HT1080 (cell line): ENCODE measurements at regions not wholly inside any gene's neighbourhood (a gene's known extent, or its start where the extent isn't known, plus 50 kb on each side); places are given as distances from the start of the nearest gene placed in this dataset.
"Not testable (repeated sequence)": the region's sequence is repeated elsewhere in the genome, so short reads cannot be mapped to it uniquely, and the experiment has no call there.

Source experiments
- DNase-seq: peaks from one replicate; pipeline ENCODE4 v3.0.0-alpha.2; 2015; ENCODE audit warnings: low read depth

DNA sequence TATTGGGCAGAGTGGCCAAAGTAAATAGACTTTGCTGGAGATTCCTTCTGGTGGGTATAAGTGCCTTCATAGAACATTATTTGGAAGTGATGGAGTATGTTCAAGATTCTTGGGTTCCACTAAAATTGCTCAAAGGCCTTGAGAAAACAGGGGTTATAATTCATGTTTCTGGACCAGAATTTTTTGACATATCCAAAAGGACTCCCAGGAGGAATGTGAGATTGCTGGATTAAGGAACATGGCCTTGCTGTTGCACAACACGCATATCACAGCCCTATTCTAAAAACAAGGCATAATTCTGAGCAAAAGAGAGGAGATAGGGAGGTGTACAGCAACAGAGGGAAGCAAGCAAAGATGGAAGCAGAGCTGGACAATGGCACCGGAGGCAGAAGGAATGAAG lies 111.7 kb upstream of the TNP1 start:
- DNase-seq, result no peak

DNA sequence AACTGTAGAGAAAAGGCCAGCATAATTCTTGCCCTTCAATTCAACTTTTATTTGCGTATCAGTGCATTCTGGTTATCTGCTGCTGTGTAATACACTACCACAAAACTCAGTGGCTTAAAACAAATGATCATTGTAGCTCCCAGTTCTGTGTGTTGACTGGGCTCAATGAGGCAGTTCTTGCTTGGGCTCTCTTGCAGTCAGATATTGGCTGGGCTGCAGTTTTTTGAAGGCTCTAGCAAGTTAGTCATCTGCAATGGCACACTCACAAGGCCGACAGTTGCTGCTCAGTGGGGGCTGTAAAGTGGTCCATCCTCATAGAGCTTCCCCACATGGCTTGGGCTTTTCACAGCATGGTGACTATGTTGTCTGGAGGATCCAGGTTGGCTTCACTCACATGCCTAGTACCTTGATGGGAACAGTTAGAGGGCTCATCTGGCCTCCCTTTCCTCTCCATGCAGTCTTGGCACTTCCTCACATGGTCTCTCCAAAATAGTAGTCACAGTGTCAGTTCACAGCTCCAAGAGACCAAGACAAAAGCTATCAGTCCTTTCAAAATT lies 110.6 kb upstream of the TNP1 start:
- DNase-seq, result no peak

DNA sequence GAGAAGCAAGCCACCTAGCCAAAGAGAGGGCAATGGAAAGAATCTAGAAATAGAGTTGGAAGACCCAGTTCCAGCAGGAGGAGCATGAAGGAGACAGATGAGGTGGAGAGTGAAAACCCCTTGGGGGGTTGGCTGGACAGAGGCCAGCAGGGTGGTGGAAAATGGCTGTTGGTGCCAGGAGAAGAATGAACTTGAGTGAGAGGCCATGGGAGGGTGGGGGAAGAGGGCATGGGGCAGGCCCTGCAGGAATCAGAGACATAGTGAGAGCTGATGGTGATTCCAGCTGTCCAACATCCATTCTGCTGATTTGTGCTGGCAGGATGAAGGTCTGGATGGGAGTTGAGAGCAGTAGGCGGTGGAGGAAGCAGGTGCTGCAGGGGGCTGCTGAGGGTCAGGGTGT lies 108.0 kb upstream of the TNP1 start:
- no peak for DNase-seq

DNA sequence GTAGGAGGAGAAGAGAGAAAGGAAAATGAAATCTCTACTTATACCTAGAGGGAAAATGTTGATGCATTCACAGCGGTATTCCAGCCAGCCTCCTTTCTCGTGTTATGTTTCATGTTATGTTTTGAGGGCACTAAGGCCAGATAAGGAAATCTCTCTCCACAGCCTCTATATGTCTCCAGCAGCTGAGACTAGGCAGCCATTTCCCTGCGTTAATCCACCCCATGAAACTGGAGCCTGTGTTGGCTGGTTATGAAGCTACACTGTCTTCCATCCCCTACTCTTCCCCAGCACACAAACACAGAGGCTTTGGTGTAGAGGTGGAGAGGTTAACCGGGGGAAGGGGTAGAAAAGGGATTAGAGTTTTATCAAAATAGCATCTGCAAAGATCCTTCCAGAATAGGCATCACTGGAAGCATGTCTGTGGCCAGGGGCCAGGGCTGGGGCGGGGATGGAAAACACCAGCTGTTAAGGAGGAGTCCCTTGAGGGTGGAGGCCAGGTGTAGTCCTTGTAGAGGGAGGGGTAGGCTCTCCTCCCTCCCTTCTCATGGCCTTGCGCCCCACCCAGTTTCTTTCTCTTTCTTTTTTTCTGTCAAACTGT lies 100.9 kb upstream of the TNP1 start:
- no peak for DNase-seq

DNA sequence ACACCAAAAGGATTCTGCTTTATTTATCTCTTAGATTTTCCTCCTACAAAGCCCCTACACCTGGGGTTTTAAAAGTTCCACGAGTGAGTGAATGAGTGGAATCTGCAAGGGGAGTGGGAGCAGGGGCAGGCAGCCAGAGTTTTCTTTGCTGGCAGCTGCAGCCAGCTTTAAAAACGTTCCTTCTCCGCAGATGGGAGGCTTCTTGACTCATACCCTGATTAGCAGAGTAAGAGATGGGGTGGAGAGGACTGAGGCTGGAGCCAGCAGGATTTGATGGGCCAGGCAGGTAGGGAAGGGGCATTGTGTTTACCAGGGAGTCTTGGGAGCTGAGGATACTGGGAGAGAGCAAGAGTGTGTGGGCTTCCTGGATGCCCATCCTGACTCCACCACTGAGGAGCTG lies 99.6 kb upstream of the TNP1 start:
- DNase-seq, result no peak

DNA sequence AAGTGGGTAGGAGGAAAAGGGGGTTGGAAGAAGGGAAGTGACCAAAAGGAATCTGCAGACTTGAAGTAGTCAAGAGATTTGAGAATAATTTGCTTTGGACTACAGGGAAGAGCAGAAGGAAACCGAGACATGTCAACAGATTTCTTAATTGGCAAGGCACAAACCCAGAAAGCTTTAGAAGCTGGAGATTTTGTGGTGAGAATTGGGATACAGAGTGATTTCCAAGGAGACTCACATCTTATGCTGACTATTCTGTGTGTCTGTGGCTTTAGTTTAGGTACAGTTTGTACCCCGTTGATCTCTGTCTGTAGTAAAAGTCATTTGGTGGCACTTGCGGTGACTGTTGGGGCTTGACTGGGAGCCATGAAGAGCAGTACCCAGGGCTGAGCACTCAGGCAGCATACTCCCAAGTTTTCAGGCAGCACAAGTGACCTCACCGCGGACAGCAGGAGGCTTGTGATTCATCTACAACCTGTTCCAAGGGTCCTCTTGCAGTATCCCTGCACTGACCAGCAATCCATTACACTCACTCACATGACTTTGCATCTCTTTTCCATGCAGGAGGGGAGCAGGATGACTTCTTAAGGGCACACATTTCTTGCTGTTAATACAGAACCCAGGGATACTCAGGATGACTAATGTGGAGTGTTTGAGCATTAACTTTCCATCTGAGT lies 97.1 kb upstream of the TNP1 start:
- peak; percentile 77 for DNase-seq

DNA sequence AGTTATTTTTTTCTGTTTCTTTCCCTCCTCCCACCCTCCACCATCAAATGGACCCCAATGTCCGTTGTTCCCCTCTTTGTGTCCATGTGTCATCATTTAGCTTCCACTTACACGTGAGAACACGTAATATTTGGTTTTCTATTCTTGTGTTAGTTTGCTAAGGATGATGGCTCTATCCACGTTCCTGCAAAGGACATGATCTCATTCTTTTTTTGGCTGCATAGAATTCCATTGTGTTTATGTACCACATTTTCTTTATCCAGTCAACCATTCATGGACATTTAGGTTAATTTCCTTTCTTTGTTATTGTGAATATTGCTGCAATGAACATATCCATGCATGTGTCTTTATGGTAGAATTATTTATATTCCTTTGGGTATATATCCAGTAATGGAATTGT lies 91.3 kb upstream of the TNP1 start:
- DNase-seq, result no peak

DNA sequence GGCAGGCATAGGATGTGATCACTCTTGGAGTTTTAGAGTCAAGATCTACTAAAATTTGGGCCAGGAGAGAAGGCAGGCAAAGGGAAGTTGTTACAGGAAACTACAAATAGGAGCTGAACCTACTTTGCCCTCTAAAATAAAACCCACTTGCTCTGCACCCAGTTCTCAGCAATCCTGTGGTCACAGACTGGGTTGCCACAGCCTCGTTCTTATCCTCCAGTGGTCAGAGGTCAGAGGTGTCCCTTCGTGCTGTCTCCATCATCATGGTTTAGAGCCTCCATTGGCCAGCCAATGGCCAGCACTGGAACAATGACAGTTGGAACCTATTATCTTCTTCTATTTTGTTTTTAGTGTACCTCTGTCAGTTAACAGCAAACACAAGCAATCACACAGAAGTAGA lies 90.7 kb upstream of the TNP1 start:
- DNase-seq, result no peak

DNA sequence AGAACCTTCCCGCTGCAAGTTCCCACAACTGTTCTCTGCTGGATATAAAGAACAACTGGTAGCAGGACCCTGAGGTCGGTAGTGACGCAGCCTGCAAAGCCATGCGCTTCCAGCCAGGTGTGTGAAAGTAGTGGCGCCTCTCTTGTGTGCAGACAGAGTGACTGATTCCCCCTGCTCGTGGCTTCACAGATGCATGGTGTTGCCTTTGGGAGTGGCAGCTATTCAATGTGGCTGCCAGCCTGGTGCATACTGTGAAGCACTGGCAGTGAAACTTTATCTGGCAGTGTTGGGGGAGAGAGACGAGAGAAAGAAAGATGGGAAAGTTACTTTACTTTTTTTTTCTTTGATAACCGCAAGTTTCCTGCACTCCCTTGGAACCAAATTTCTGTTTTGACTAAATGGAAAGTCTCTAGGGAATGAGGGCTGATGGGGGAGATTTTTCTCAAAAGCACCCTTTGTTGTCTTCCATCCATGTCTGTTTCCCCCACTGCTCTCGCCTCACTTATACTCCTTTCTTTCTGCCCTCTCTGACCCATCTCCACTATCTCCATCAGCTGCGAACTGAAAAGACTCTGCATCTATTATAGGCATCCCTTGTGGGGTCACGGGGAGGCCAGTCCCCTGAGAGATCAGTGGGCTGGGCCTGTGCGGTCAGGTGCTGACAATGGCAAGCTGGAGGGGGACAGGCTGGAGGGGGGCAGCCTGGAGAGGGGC lies 90.0 kb upstream of the TNP1 start:
- peak; percentile 28 for DNase-seq

DNA sequence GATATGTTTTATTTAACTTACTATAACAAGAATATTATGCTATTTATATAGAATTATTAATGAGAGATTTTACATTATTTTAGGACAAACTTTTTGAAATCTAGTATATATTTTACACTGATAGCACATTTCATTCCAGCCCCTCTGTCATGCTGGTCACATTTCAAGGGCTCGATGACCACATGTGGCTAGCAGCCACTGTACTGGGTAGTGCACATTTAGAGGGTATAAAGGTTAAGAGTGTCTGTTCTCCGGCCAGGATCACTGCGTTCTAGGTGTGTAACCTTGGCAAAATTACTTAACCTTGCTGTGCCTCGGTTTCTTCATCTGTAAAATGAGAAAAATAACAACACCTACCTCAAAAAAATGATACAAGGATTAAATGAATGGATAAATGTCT lies 87.2 kb upstream of the TNP1 start:
- no peak for DNase-seq

DNA sequence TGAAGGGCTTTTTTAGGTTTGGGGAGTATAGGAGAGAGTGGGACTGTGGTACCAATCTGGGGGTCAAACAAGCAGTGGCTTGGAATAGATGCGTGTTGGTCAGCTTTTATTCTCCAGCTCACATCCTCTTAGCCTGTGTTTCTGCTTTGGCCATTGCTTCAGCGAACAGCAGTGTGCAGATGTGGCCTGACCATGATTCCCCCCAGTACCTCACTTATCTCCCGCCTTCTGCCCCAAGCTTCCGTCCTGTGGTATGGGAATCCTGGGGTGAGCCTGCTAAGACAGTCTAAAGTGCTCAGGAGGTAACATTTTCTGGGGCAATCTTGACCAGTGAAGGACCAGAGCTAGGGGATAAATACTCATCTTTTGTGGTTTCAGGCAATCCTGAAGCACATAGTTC lies 84.9 kb upstream of the TNP1 start:
- DNase-seq, result no peak

DNA sequence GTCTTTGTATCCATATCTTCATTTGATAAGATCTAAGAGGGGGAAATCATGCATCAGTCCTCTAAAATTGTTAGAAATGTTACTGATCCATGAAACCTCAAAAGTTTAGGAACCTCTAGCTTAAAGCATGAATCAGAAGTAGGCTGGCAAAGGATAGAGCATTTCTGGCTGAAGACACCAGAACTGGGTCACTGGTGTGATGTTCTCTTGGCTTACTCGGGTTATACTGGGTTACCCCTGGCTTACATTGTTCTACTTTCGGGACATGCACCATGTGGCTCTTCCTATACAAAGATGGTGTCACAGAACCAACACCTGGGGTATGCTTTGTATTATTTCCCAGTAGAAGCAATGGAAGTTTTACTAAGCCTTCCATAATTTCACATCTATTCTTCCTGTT lies 83.2 kb upstream of the TNP1 start:
- DNase-seq, result no peak

DNA sequence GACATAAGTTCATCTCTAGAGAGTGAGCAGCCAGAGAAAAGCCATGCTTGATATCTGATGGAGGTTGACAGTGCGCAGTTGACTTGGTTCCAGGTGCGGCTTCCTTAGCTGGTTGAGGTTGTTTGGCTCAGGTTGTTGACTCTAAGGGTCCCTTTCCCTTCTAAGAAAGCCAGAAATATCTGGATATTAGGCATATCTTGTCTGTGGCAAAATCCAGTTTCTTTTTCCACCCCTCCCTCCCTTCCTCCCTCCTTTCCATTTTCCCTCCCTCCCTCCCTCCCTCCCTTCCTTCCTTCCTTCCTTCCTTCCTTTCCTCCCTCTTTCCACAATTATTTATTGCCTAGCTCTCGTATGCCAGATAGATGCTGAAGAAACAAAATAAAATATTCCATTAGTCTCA lies 82.6 kb upstream of the TNP1 start:
- DNase-seq, result no peak

DNA sequence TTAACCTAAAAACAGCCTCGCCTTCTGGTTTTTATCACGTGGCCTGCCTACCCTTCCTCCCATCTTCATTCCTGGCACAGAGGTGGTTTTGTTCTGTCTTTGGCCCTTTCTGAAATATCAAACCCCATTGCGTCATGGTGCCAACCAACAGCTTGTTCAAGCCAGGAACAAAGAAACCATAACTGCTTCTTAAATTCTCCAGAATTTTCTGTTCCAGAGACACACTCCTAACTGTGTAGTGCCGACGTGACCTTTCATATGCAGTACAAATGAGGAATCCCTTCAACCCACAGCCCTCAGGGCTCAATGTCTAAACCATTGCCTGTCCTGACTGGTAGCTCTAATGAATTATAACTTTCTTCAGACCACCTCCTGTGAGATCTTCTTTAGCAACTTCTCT lies 82.2 kb upstream of the TNP1 start:
- no peak for DNase-seq

DNA sequence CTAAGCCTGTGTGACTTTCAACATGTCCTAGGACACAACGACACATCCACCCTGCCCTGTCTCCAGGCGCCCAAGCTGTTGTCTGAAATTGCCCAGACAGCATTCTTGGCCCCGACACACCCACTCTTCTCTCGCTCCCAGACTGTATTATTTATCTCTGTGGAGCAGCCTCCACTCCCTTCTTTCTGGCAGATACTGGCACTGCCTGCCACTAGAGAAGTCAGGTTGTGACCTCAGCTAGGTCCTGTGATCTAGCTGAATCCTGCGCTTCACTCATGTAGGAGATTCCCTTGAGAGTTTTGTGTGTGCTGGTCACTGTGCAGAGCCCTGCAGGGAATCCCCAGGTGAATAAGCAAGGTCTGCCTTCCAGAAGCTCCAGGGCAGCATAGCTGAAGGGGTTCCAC lies 77.1 kb upstream of the TNP1 start:
- no peak for DNase-seq

DNA sequence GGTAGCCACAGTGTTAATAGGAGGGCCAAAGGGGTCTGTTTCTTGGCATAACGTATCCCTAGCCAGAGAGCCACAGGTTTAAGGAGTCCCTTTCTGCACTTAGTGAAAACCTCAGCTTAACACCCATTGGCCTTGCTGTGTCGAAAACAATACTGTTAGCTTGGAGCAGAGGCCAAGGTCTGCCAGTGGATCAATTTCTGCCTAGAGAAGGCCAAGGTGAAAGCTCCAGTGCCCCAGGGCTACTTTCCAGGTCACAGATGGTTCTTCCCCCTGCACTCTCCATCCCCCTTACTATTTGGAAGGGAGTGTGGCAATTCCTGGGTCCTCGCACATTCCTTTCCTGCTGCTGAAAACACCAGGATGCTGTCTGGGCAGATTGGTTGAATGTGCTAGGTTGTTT lies 74.8 kb upstream of the TNP1 start:
- no peak for DNase-seq

DNA sequence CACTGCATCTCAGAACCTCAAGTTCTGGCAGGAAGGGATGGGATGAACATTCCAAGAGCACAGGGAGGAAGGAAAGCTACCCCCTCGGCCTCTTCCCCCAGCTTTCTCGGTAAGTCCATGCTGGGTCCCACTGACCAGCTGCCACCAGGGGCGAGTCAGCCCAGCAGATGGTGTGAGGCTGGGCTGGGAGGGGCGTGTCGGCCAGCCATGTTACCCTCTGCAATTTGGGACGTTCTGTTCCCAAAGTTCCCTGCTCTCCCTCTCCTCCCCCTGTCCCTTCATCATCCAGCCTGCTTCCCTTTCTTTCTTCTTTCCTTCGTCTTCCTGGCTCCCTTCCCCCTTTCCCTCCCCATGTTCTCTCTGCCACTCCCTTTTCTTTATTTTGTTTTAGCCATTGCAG lies 74.3 kb upstream of the TNP1 start:
- DNase-seq, result no peak

DNA sequence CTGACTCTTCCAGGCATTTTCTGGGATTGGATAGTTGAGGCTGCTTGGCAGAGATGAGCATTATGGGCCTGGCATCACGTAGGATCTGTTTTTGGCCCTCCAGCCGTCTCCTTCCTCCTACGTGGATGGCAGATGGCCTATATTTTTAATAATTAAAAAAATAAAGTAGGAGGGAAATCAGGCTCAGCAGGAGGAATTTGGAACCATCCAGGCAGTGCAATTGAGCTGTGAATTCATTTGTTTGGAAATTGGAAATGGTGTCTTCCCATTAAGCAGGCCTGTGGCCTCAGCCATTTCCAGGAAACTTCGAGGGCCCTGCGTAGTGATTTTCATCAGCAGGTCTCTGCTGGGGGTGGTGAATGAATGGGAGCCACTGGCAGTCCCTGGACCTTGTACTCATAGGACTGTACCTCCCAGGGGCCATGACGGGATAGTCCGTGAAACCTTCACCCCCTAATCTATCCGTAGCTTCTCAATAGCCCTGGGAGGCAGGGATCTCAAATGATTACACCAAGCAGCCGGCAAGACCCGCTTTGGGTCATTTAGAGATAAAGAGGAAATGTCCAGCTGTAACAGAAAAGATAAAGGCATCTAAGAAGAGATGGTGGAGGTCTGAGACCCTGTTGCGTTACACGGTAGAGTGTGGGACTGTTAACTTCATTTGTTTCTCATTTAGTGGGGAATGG lies 73.1 kb upstream of the TNP1 start:
- DNase-seq, result no peak

DNA sequence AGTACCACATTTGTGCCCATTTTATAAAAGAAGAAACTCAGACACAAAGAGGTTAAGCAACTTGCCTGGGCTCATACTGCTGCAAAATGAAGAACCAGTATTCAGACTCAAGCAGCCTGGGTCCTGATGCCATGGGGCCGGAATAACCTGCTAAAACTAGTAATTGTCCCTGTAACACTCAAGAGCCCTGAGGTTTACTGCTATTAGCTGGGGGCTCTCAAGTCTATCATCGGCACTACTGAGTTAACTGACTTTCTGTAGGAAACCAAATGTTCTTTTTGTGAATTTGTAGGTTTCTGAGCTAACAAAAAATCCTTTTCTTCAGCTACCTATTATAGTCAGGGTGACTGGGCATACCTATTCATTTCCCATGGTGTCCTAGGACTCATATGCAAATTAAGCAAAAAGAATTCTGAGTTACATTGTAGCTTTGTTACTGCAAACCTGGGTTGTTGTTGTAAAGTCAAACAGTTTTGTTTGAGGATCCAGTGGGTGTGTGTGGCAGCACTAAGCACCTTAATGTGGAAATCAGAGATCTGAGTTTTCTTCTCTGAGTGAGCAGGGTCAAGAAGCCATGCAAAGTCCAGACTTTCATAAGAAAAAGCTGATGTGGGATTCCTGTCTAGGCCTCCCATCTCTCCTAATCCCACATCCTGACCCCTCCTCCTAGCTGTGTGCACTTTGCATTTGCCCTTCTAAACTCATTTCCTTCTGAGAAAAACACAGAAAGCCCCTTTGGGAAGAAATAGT lies 72.4 kb upstream of the TNP1 start:
- DNase-seq, result peak; percentile 25

DNA sequence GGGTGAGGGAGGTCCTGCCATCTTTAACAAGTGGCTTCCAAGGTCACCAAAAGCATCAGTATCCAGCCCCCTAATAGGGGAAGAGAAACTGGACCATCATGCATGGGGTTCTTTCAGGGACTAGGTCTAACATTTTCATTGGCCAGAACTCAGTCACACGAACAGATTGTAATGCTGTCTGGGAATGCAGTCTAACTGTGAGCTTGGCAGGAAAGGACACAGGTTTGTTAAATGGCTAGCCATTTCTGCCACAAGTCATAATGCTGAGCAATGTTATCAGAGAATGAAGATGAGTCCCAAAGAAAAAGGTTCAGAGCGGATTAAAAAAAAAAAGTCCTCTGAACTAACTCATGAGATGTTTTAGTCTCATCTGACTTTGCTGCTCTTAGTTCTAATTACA lies 70.9 kb upstream of the TNP1 start:
- DNase-seq, result no peak

DNA sequence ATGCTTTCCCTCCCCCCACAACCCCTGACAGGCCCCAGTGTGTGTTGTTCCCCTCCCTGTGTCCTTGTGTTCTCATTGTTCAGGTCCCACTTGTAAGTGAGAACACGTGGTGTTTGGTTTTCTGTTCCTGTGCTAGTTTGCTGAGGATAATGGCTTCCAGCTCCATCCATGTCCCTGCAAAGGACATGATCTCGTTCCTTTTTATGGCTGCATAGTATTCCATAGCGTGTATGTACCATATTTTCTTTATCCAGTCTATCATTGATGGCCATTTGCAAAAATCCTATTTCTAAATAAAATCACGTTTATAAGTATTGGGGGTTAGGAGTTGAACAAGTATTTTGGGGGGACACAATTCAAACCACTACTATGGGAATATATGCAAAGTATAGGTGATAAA lies 69.5 kb upstream of the TNP1 start:
- not testable (repeated sequence) for DNase-seq
